ENCODE measurements at regions not wholly inside any gene's neighbourhood (a gene's known extent, or its start where the extent isn't known, plus 50 kb on each side); places are given as distances from the start of the nearest gene placed in this dataset.

- no peaks in the 10 kb centered on the region for H3K4me1 ChIP-seq (ENCODE audit: insufficient read depth, low read length, poor library complexity, severe bottlenecking)
These were observed 110.7 kb upstream of the CTSC start for GRCh38 chr11:88448131-88448670.

GRCh38 chr11:88447281-88447680, 109.7 kb upstream of the CTSC start:
- no peaks in the 10 kb centered on the region for H3K9me3 ChIP-seq (ENCODE audit: low read depth, low read length, poor library complexity, severe bottlenecking)
- BruUV-seq (replicated peaks), result no TSS peak
- H3K36me3 ChIP-seq (ENCODE audit: insufficient read depth, low read length, poor library complexity, severe bottlenecking), result no peaks in the 10 kb centered on the region
- H3K4me3 ChIP-seq (ENCODE audit: low read depth, low read length, poor library complexity, severe bottlenecking), result no peak overlapping the region
- no peaks in the 10 kb centered on the region for H3K4me1 ChIP-seq (ENCODE audit: insufficient read depth, low read length, poor library complexity, severe bottlenecking)
- intact Hi-C loops (cut with micrococcal nuclease; ENCODE audit: unreplicated experiment), result no loop called here
- ChIA-PET CTCF (no interaction called here), POLR2A (ENCODE audit: low non-redundant PET) (no interaction called here)
- peaks cover 4% of the 10 kb centered on the region for H3K27me3 ChIP-seq (replicated peaks; ENCODE audit: insufficient read depth, low read depth, low read length, poor library complexity)
- no peak overlapping the region for H3K27ac ChIP-seq (ENCODE audit: low read depth, low read length, poor library complexity, severe bottlenecking)
- TF ChIP-seq EZH2 (IDR thresholded peaks at IDR 0.05; ENCODE audit: borderline replicate concordance, low read depth, low read length, poor library complexity, severe bottlenecking) (no peak), CTCF (conservative IDR thresholded peaks at IDR 0.05; ENCODE audit: low read depth, low read length) (no peak)
- no peak for DNase-seq (ENCODE audit: low spot score)

More at GRCh38 chr11:88448131-88448670, 110.7 kb upstream of the CTSC start:
- Histone ChIP-seq H3K36me3 (ENCODE audit: insufficient read depth, low read length, poor library complexity, severe bottlenecking) (no peaks in the 10 kb centered on the region), H3K9me3 (ENCODE audit: low read depth, low read length, poor library complexity, severe bottlenecking) (no peaks in the 10 kb centered on the region), H3K27me3 (replicated peaks; ENCODE audit: insufficient read depth, low read depth, low read length, poor library complexity) (peaks cover 4% of the 10 kb centered on the region), H3K27ac (ENCODE audit: low read depth, low read length, poor library complexity, severe bottlenecking) (no peak overlapping the region), H3K4me3 (ENCODE audit: low read depth, low read length, poor library complexity, severe bottlenecking) (no peak overlapping the region)
- ChIA-PET CTCF (no interaction called here), POLR2A (ENCODE audit: low non-redundant PET) (no interaction called here)
- intact Hi-C loops (cut with micrococcal nuclease; ENCODE audit: unreplicated experiment), result no loop called here
- no TSS peak for BruUV-seq (replicated peaks)
- TF ChIP-seq EZH2 (IDR thresholded peaks at IDR 0.05; ENCODE audit: borderline replicate concordance, low read depth, low read length, poor library complexity, severe bottlenecking) (no peak), CTCF (conservative IDR thresholded peaks at IDR 0.05; ENCODE audit: low read depth, low read length) (no peak)
- DNase-seq (ENCODE audit: low spot score), result no peak

GRCh38 chr11:88439356-88439755, 101.8 kb upstream of the CTSC start:
- intact Hi-C loops (cut with micrococcal nuclease; ENCODE audit: unreplicated experiment), result no loop called here
- H3K36me3 ChIP-seq (ENCODE audit: insufficient read depth, low read length, poor library complexity, severe bottlenecking), result no peaks in the 10 kb centered on the region
- DNase-seq (ENCODE audit: low spot score), result no peak
- no peak overlapping the region for H3K4me3 ChIP-seq (ENCODE audit: low read depth, low read length, poor library complexity, severe bottlenecking)
- ChIA-PET CTCF (no interaction called here), POLR2A (ENCODE audit: low non-redundant PET) (no interaction called here)
- TF ChIP-seq EZH2 (IDR thresholded peaks at IDR 0.05; ENCODE audit: borderline replicate concordance, low read depth, low read length, poor library complexity, severe bottlenecking) (no peak), CTCF (conservative IDR thresholded peaks at IDR 0.05; ENCODE audit: low read depth, low read length) (no peak)
- no peaks in the 10 kb centered on the region for H3K9me3 ChIP-seq (ENCODE audit: low read depth, low read length, poor library complexity, severe bottlenecking)
- H3K4me1 ChIP-seq (ENCODE audit: insufficient read depth, low read length, poor library complexity, severe bottlenecking), result no peaks in the 10 kb centered on the region
- no peak overlapping the region for H3K27ac ChIP-seq (ENCODE audit: low read depth, low read length, poor library complexity, severe bottlenecking)
- no peaks in the 10 kb centered on the region for H3K27me3 ChIP-seq (replicated peaks; ENCODE audit: insufficient read depth, low read depth, low read length, poor library complexity)
- no TSS peak for BruUV-seq (replicated peaks)
